Stomach (tissue), 4 donors: ENCODE measurements at regions not wholly inside any gene's neighbourhood (a gene's known extent, or its start where the extent isn't known, plus 50 kb on each side); places are given as distances from the start of the nearest gene placed in this dataset.

ENCODE experiments used
- CTCF ChIP-seq, 7 experiments: fragments of 450-650 bp in 4 of 7; fragments of 200-600 bp in 3 of 7; sonication (generic) in 3 of 7; IDR thresholded peaks; one replicate each; pipeline ENCODE4 v1.5.1; 2016 to 2019; ENCODE audit warnings: antibody characterized with exemption in 7 of 7, control low read depth in 2 of 7, mild to moderate bottlenecking in 1 of 7
- POLR2AphosphoS5 ChIP-seq, 3 donors: sonication (generic); formaldehyde crosslinking; IDR thresholded peaks; one replicate each; pipeline ENCODE4 v1.6.1; 2016; ENCODE audit warnings: antibody characterized with exemption in 3 of 3

GRCh38 chr13:66237411-66238062, 992.6 kb downstream of the PCDH9 start:
- TF ChIP-seq POLR2AphosphoS5 (IDR thresholded peaks at IDR 0.05), result no peak
- no peak for TF ChIP-seq CTCF (IDR thresholded peaks at IDR 0.05)
